ENCODE measurements at regions not wholly inside any gene's neighbourhood (a gene's known extent, or its start where the extent isn't known, plus 50 kb on each side); places are given as distances from the start of the nearest gene placed in this dataset.

GRCh38 chr14:26123459-26123858 is 474.4 kb downstream of the NOVA1 start:
- DNase-seq: no peak

GRCh38 chr14:26121181-26121580 is 476.7 kb downstream of the NOVA1 start:
- DNase-seq: no peak

- no peak for DNase-seq
Measured at GRCh38 chr14:26113911-26114640, 483.8 kb downstream of the NOVA1 start.

GRCh38 chr14:26104717-26105116 is 493.1 kb downstream of the NOVA1 start:
- no peak for DNase-seq

- no peak for DNase-seq
Measured at GRCh38 chr14:26097852-26098251, 500.0 kb downstream of the NOVA1 start.

GRCh38 chr14:26088275-26088674 is 509.6 kb downstream of the NOVA1 start:
- DNase-seq: no peak

- DNase-seq: no peak
Measured at GRCh38 chr14:26081043-26081442, 516.8 kb downstream of the NOVA1 start.

- no peak for DNase-seq
Measured at GRCh38 chr14:26078561-26078960, 519.3 kb downstream of the NOVA1 start.

- DNase-seq: no peak
Measured at GRCh38 chr14:26074892-26075291, 522.9 kb downstream of the NOVA1 start.

GRCh38 chr14:26070443-26070842 is 527.4 kb downstream of the NOVA1 start:
- DNase-seq: no peak

- no peak for DNase-seq
Measured at GRCh38 chr14:26067786-26068459, 529.9 kb downstream of the NOVA1 start.

GRCh38 chr14:26067341-26067740 is 530.5 kb downstream of the NOVA1 start:
- DNase-seq: no peak

GRCh38 chr14:26056036-26056616 is 541.7 kb downstream of the NOVA1 start:
- DNase-seq: no peak

- DNase-seq: no peak
Measured at GRCh38 chr14:26032348-26032747, 565.5 kb downstream of the NOVA1 start.

- no peak for DNase-seq
Measured at GRCh38 chr14:26026384-26026783, 571.4 kb downstream of the NOVA1 start.

GRCh38 chr14:26023967-26024366 is 573.9 kb downstream of the NOVA1 start:
- DNase-seq: no peak

- no peak for DNase-seq
Measured at GRCh38 chr14:26021759-26022158, 576.1 kb downstream of the NOVA1 start.

- DNase-seq: no peak
Measured at GRCh38 chr14:26017270-26017669, 580.6 kb downstream of the NOVA1 start.

GRCh38 chr14:26008290-26008689 is 589.5 kb downstream of the NOVA1 start:
- DNase-seq: peak; percentile 5

- DNase-seq: no peak
Measured at GRCh38 chr14:26004342-26004741, 593.5 kb downstream of the NOVA1 start.

- no peak for DNase-seq
Measured at GRCh38 chr14:25993830-25994229, 604.0 kb downstream of the NOVA1 start.

GRCh38 chr14:25988536-25988935 is 609.3 kb downstream of the NOVA1 start:
- DNase-seq: no peak

GRCh38 chr14:25955772-25956171 is 642.1 kb downstream of the NOVA1 start:
- DNase-seq: no peak

GRCh38 chr14:25953532-25954139 is 644.2 kb downstream of the NOVA1 start:
- peak; percentile 80 for DNase-seq
